Keratinocyte (primary cell): ENCODE measurements at regions not wholly inside any gene's neighbourhood (a gene's known extent, or its start where the extent isn't known, plus 50 kb on each side); places are given as distances from the start of the nearest gene placed in this dataset.
A peak's percentile ranks its signal among the peaks of the same experiment; 100 is the strongest.

Experiments
- DNase-seq: peaks from one replicate; pipeline ENCODE4 v3.0.0-alpha.2; 2011; ENCODE audit warnings: low read depth, missing footprints, low spot score
- FAIRE-seq: peaks from 2 replicates; lab custom pipeline; 2011; peaks lifted over from hg19 to GRCh38; lab: Jason Lieb, UNC
- H2AFZ ChIP-seq: 2 replicates; pipeline ENCODE4 v1.6.0; 2012; ENCODE audit warnings: low read length, control low read depth, inconsistent platforms; ENCODE audit not compliant: control insufficient read depth
- H3K27ac ChIP-seq: 2 replicates; pipeline ENCODE4 v1.5.1; 2011; ENCODE audit warnings: low read length; ENCODE audit not compliant: control insufficient read depth, insufficient read depth
- H3K27me3 ChIP-seq: 3 replicates; pipeline ENCODE4 v1.6.0; 2011; ENCODE audit warnings: low read length; ENCODE audit not compliant: control insufficient read depth, insufficient read depth; ENCODE audit errors: extremely low read depth
- H3K36me3 ChIP-seq, 2 experiments: 2 replicates in 1 of 2; 3 replicates in 1 of 2; pipeline ENCODE4 v1.5.1; 2011; ENCODE audit warnings: low read length in 2 of 2, mild to moderate bottlenecking in 1 of 2; ENCODE audit not compliant: control insufficient read depth in 2 of 2, insufficient read depth in 2 of 2; ENCODE audit errors: extremely low read depth in 1 of 2
- H3K4me1 ChIP-seq: 3 replicates; pipeline ENCODE4 v1.5.1; 2011; ENCODE audit warnings: low read length; ENCODE audit not compliant: control insufficient read depth, insufficient read depth; ENCODE audit errors: extremely low read depth
- H3K4me2 ChIP-seq: 3 replicates; pipeline ENCODE4 v1.6.0; 2011; ENCODE audit warnings: low read depth, low read length; ENCODE audit not compliant: control insufficient read depth, insufficient read depth; ENCODE audit errors: extremely low read depth
- H3K4me3 ChIP-seq, 3 experiments: fragments of 200-600 bp in 1 of 3; sonication (generic) in 1 of 3; 2 replicates in 2 of 3; 3 replicates in 1 of 3; pipeline ENCODE4 v1.5.1; 2011 to 2016; ENCODE audit warnings: low read length in 3 of 3, mild to moderate bottlenecking in 3 of 3, control low read depth in 2 of 3, inconsistent platforms in 1 of 3, low read depth in 1 of 3, mixed read lengths in 1 of 3, mixed run types in 1 of 3, moderate library complexity in 1 of 3; ENCODE audit not compliant: control insufficient read depth in 2 of 3, insufficient read depth in 2 of 3; ENCODE audit errors: extremely low read depth in 1 of 3
- H3K79me2 ChIP-seq: 2 replicates; pipeline ENCODE4 v1.6.0; 2012; ENCODE audit warnings: low read length; ENCODE audit not compliant: control insufficient read depth, insufficient read depth
- H3K9ac ChIP-seq: 3 replicates; pipeline ENCODE4 v1.6.0; 2011; ENCODE audit warnings: low read length; ENCODE audit not compliant: control insufficient read depth, insufficient read depth; ENCODE audit errors: extremely low read depth
- H3K9me1 ChIP-seq: 3 replicates; pipeline ENCODE4 v1.6.0; 2011; ENCODE audit warnings: low read length; ENCODE audit not compliant: control insufficient read depth, insufficient read depth; ENCODE audit errors: extremely low read depth
- H3K9me3 ChIP-seq: 2 replicates; pipeline ENCODE4 v1.5.1; 2012; ENCODE audit warnings: low read depth, low read length; ENCODE audit not compliant: control insufficient read depth
- H4K20me1 ChIP-seq: 3 replicates; pipeline ENCODE4 v1.6.0; 2011; ENCODE audit warnings: low read length; ENCODE audit not compliant: control insufficient read depth, insufficient read depth; ENCODE audit errors: extremely low read depth
- CTCF ChIP-seq, 3 experiments: IDR thresholded peaks in 1 of 3; conservative IDR thresholded peaks in 1 of 3; optimal IDR thresholded peaks in 1 of 3; 2 replicates in 2 of 3; 3 replicates in 1 of 3; pipeline versions ENCODE3 to v1.5.1; 2011; ENCODE audit warnings: low read length in 3 of 3, mild to moderate bottlenecking in 3 of 3, moderate library complexity in 2 of 3, control low read depth in 1 of 3, inconsistent platforms in 1 of 3; ENCODE audit not compliant: insufficient read depth in 2 of 3; ENCODE audit errors: extremely low read depth in 1 of 3
- EZH2 ChIP-seq: IDR thresholded peaks from one replicate; pipeline ENCODE4 v1.6.1; 2012; ENCODE audit warnings: inconsistent platforms, mild to moderate bottlenecking, low read length, moderate library complexity
- dilution Hi-C: fragments of 300-500 bp; cut with MboI; formaldehyde crosslinking; loops from one replicate; pipeline ENCODE4 v1.7.0; 2020; ENCODE audit warnings: low sequenced_read_pairs; ENCODE audit not compliant: extremely low pct_ligation_motif_present

DNA sequence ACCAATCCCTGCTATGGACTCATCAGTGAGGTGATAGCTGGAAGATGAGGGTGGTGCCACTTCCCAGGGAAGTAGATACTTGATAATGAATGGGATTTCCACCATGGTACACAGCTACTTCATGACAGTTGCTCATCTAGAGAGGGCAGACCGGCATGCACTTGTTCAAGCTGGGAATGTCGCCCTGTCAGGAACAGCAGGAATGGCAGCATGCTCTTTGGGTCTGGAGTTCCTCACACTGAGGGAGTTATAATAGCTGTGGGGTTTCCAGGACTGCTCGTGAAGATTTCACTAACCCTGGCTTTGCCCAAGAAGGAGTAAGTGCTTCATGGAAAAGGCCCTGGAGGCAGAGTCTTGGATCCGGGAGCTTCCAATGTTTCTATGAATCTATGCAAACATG, 129.2 kb downstream of the PSMG1 start:
- peaks cover 47% of the 10 kb centered on the region for H3K4me1 ChIP-seq

DNA sequence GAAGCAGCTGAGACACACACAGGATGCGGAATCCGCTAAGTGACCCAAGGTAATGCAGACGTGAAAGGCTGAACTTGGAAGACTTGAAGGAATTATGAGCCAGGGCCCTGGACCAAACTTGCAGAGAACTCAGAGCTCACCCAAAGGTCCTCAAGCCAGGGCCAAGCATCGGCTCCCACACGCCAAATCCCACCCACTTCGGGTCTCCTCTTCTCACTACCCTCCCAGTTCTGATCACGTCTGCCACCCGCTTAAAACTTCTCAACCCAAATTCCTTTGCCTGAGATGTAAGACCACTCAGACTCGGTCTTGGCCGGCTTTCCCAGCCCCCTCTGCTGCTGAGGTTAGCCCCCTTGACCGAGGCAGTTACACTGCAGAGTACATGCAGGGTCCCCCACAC, 130.1 kb downstream of the PSMG1 start:
- Histone ChIP-seq H3K9me1 (no peaks in the 10 kb centered on the region), H3K9me3 (no peaks in the 10 kb centered on the region), H3K4me2 (no peak overlapping the region), H4K20me1 (no peaks in the 10 kb centered on the region), H3K27me3 (no peaks in the 10 kb centered on the region), H3K9ac (no peak overlapping the region), H3K79me2 (no peaks in the 10 kb centered on the region), H3K36me3 (no peaks in the 10 kb centered on the region), H3K27ac (no peak overlapping the region), H3K4me1 (peaks cover 56% of the 10 kb centered on the region), H2AFZ (no peak overlapping the region), H3K4me3 (no peak overlapping the region)
- DNase-seq (no peak), FAIRE-seq (no peak)
- dilution Hi-C loops = no loop called here
- no peak for TF ChIP-seq EZH2
- no peak for TF ChIP-seq CTCF (optimal IDR thresholded peaks at IDR 0.05 in 1 of 3, IDR thresholded peaks at IDR 0.05 in 1 of 3, conservative IDR thresholded peaks at IDR 0.05 in 1 of 3; ENCODE audit: extremely low read depth in 1 of 3, insufficient read depth in 2 of 3, low read length in 3 of 3)

More for the DNA sequence above, 129.2 kb downstream of the PSMG1 start:
- H3K36me3 ChIP-seq = no peaks in the 10 kb centered on the region
- no peaks in the 10 kb centered on the region for H3K27me3 ChIP-seq
- no peaks in the 10 kb centered on the region for H4K20me1 ChIP-seq
- FAIRE-seq (peak; percentile 44), DNase-seq (no peak)
- H3K27ac ChIP-seq = no peak overlapping the region
- H3K4me3 ChIP-seq = no peak overlapping the region
- no peak overlapping the region for H2AFZ ChIP-seq
- H3K9ac ChIP-seq = no peak overlapping the region
- H3K9me3 ChIP-seq = no peaks in the 10 kb centered on the region
- TF ChIP-seq CTCF (optimal IDR thresholded peaks at IDR 0.05 in 1 of 3, IDR thresholded peaks at IDR 0.05 in 1 of 3, conservative IDR thresholded peaks at IDR 0.05 in 1 of 3; ENCODE audit: extremely low read depth in 1 of 3, insufficient read depth in 2 of 3, low read length in 3 of 3) (no peak), EZH2 (no peak)
- dilution Hi-C loops = no loop called here
- no peak overlapping the region for H3K4me2 ChIP-seq
- no peaks in the 10 kb centered on the region for H3K79me2 ChIP-seq
- H3K9me1 ChIP-seq = no peaks in the 10 kb centered on the region
